ENCODE measurements at regions not wholly inside any gene's neighbourhood (a gene's known extent, or its start where the extent isn't known, plus 50 kb on each side); places are given as distances from the start of the nearest gene placed in this dataset.
"Not testable (repeated sequence)": the region's sequence is repeated elsewhere in the genome, so short reads cannot be mapped to it uniquely, and the experiment has no call there.

- DNase-seq = no peak
Measured at GRCh38 chr15:36008719-36009118, 462.8 kb upstream of the DPH6 start.

GRCh38 chr15:36024031-36024688 lies 478.2 kb upstream of the DPH6 start:
- DNase-seq = no peak

GRCh38 chr15:36026627-36027283 lies 480.8 kb upstream of the DPH6 start:
- no peak for DNase-seq

- DNase-seq = no peak
Measured at GRCh38 chr15:36029606-36030210, 483.7 kb upstream of the DPH6 start.

GRCh38 chr15:36039996-36040572 lies 494.1 kb upstream of the DPH6 start:
- DNase-seq = no peak

- not testable (repeated sequence) for DNase-seq
Measured at GRCh38 chr15:36047018-36047716, 501.2 kb upstream of the DPH6 start.

GRCh38 chr15:36050899-36051298 lies 504.9 kb upstream of the DPH6 start:
- DNase-seq = no peak

- not testable (repeated sequence) for DNase-seq
Measured at GRCh38 chr15:36052641-36053040, 506.7 kb upstream of the DPH6 start.

GRCh38 chr15:36053746-36054145 lies 507.8 kb upstream of the DPH6 start:
- no peak for DNase-seq

- no peak for DNase-seq
Measured at GRCh38 chr15:36059596-36059995, 513.6 kb upstream of the DPH6 start.

- no peak for DNase-seq
Measured at GRCh38 chr15:36062357-36062756, 516.4 kb upstream of the DPH6 start.

GRCh38 chr15:36066757-36067156 lies 512.7 kb upstream of the CDIN1 start:
- no peak for DNase-seq

- no peak for DNase-seq
Measured at GRCh38 chr15:36067483-36068274, 511.7 kb upstream of the CDIN1 start.

- no peak for DNase-seq
Measured at GRCh38 chr15:36075333-36075732, 504.1 kb upstream of the CDIN1 start.

GRCh38 chr15:36079021-36079420 lies 500.4 kb upstream of the CDIN1 start:
- no peak for DNase-seq

GRCh38 chr15:36080759-36081158 lies 498.7 kb upstream of the CDIN1 start:
- no peak for DNase-seq

GRCh38 chr15:36090286-36090946 lies 489.0 kb upstream of the CDIN1 start:
- DNase-seq = no peak

- DNase-seq = no peak
Measured at GRCh38 chr15:36106640-36107335, 472.6 kb upstream of the CDIN1 start.

- DNase-seq = no peak
Measured at GRCh38 chr15:36108541-36108940, 470.9 kb upstream of the CDIN1 start.

- no peak for DNase-seq
Measured at GRCh38 chr15:36109943-36110658, 469.3 kb upstream of the CDIN1 start.

GRCh38 chr15:36110659-36110993 lies 468.8 kb upstream of the CDIN1 start:
- no peak for DNase-seq
